Neural progenitor cell (in vitro differentiated cells): ENCODE measurements at regions not wholly inside any gene's neighbourhood (a gene's known extent, or its start where the extent isn't known, plus 50 kb on each side); places are given as distances from the start of the nearest gene placed in this dataset.

ENCODE experiments used
- DNase-seq: peaks from one replicate; pipeline ENCODE4 v3.0.0-alpha.2; 2016; ENCODE audit warnings: low spot score
- H2AFZ ChIP-seq: fragments of 200-600 bp; sonication (generic); replicated peaks from 2 replicates; pipeline ENCODE4 v1.6.1; 2016; ENCODE audit warnings: antibody characterized with exemption
- H3F3A ChIP-seq: fragments of 200-600 bp; sonication (generic); 2 replicates; pipeline ENCODE4 v1.6.1; 2016; ENCODE audit warnings: antibody characterized with exemption, low read depth
- H3K27ac ChIP-seq: fragments of 200-600 bp; sonication (generic); 2 replicates; pipeline ENCODE4 v1.5.1; 2016; ENCODE audit warnings: mild to moderate bottlenecking
- H3K27me3 ChIP-seq: fragments of 200-600 bp; sonication (generic); 2 replicates; pipeline ENCODE4 v1.6.1; 2016; ENCODE audit warnings: mild to moderate bottlenecking, moderate library complexity
- H3K36me3 ChIP-seq: fragments of 200-600 bp; sonication (generic); 2 replicates; pipeline ENCODE4 v1.5.1; 2016
- H3K4me1 ChIP-seq: fragments of 200-600 bp; sonication (generic); 2 replicates; pipeline ENCODE4 v1.6.1; 2016; ENCODE audit warnings: mixed run types
- H3K4me2 ChIP-seq: fragments of 200-600 bp; sonication (generic); 2 replicates; pipeline ENCODE4 v1.6.1; 2016
- H3K4me3 ChIP-seq: fragments of 200-600 bp; sonication (generic); 2 replicates; pipeline ENCODE4 v1.5.1; 2016
- H3K79me2 ChIP-seq: fragments of 200-600 bp; sonication (generic); 2 replicates; pipeline ENCODE4 v1.6.1; 2016; ENCODE audit warnings: low read depth
- H3K9ac ChIP-seq: fragments of 200-600 bp; sonication (generic); 2 replicates; pipeline ENCODE4 v1.6.1; 2016
- H3K9me3 ChIP-seq: fragments of 200-600 bp; sonication (generic); 2 replicates; pipeline ENCODE4 v1.5.1; 2016; ENCODE audit warnings: low read depth
- H4K20me1 ChIP-seq: fragments of 200-600 bp; sonication (generic); 2 replicates; pipeline ENCODE4 v1.6.1; 2016; ENCODE audit warnings: low read depth
- H3K27ac Mint-ChIP-seq: 3 replicates; pipeline ENCODE4 v1.8.0; 2021; ENCODE audit warnings: mixed read lengths
- H3K27me3 Mint-ChIP-seq: 2 replicates; pipeline ENCODE4 v1.8.0; 2022; ENCODE audit warnings: low read depth, mild to moderate bottlenecking, inconsistent platforms, moderate library complexity, mixed read lengths; ENCODE audit not compliant: insufficient read depth
- H3K36me3 Mint-ChIP-seq: 3 replicates; pipeline ENCODE4 v1.8.0; 2021; ENCODE audit warnings: mixed read lengths
- H3K4me1 Mint-ChIP-seq: 3 replicates; pipeline ENCODE4 v1.8.0; 2021; ENCODE audit warnings: mixed read lengths
- H3K4me3 Mint-ChIP-seq: 3 replicates; pipeline ENCODE4 v1.8.0; 2021; ENCODE audit warnings: mild to moderate bottlenecking, moderate library complexity, mixed read lengths
- H3K9me3 Mint-ChIP-seq: 3 replicates; pipeline ENCODE4 v1.8.0; 2020; ENCODE audit warnings: mixed read lengths
- CTCF ChIP-seq: fragments of 200-600 bp; sonication (generic); IDR thresholded peaks from 2 replicates; pipeline ENCODE4 v1.5.1; 2017; ENCODE audit warnings: antibody characterized with exemption, mild to moderate bottlenecking
- EZH2 ChIP-seq: fragments of 200-600 bp; sonication (generic); IDR thresholded peaks from 2 replicates; pipeline ENCODE4 v1.6.1; 2017; ENCODE audit warnings: antibody characterized with exemption, mild to moderate bottlenecking, moderate library complexity
- EZH2phosphoT487 ChIP-seq: fragments of 200-600 bp; sonication (generic); IDR thresholded peaks from 2 replicates; pipeline ENCODE4 v1.6.1; 2017; ENCODE audit warnings: antibody characterized with exemption

DNA sequence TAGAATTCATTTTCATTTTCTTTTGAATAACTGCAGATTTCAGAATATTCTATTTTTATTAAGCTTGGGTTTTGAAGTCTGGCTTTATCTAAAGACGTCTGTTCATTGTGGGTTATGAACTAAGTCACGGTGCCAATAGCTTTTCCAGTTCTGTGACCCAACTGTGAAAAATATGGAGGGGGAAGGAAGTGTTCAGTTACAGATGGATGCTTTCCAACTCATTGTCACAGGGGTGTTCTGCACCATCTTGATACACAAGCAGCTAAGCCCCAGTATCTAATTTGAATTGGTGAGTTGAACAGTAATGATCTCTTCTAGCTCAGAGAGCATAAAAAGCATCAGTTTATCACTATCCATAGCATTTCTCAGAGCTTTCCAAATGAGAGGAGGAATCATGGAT is 710.6 kb downstream of the EDEM1 start:
- Histone ChIP-seq H3K4me1 (no peaks in the 10 kb centered on the region), H3K4me2 (no peak overlapping the region), H3K9me3 (no peaks in the 10 kb centered on the region), H2AFZ (no peak overlapping the region), H3F3A (no peaks in the 10 kb centered on the region), H3K79me2 (no peaks in the 10 kb centered on the region), H3K4me3 (no peak overlapping the region), H3K27ac (no peak overlapping the region), H3K36me3 (no peaks in the 10 kb centered on the region), H3K9ac (no peak overlapping the region), H3K27me3 (no peaks in the 10 kb centered on the region), H4K20me1 (no peaks in the 10 kb centered on the region)
- Mint-ChIP-seq H3K27ac (no peak overlapping the region), H3K4me3 (no peak overlapping the region), H3K4me1 (no peaks in the 10 kb centered on the region), H3K9me3 (no peaks in the 10 kb centered on the region), H3K27me3 (no peaks in the 10 kb centered on the region), H3K36me3 (no peaks in the 10 kb centered on the region)
- no peak for DNase-seq
- TF ChIP-seq EZH2phosphoT487 (no peak), CTCF (no peak), EZH2 (no peak)

- Mint-ChIP-seq H3K36me3 (no peaks in the 10 kb centered on the region), H3K4me1 (no peaks in the 10 kb centered on the region), H3K9me3 (no peaks in the 10 kb centered on the region), H3K4me3 (no peak overlapping the region), H3K27me3 (no peaks in the 10 kb centered on the region), H3K27ac (no peak overlapping the region)
- no peaks in the 10 kb centered on the region for H3K79me2 ChIP-seq
- H3K9me3 ChIP-seq: no peaks in the 10 kb centered on the region
- H3K9ac ChIP-seq: no peak overlapping the region
- no peaks in the 10 kb centered on the region for H3F3A ChIP-seq
- H3K27me3 ChIP-seq: no peaks in the 10 kb centered on the region
- H3K4me2 ChIP-seq: no peak overlapping the region
- H3K4me3 ChIP-seq: no peak overlapping the region
- H3K27ac ChIP-seq: no peak overlapping the region
- H3K36me3 ChIP-seq: no peaks in the 10 kb centered on the region
- H3K4me1 ChIP-seq: no peaks in the 10 kb centered on the region
- TF ChIP-seq EZH2phosphoT487 (no peak), CTCF (no peak), EZH2 (no peak)
- H2AFZ ChIP-seq: no peak overlapping the region
- no peaks in the 10 kb centered on the region for H4K20me1 ChIP-seq
- no peak for DNase-seq
Observed at GRCh38 chr3:5899014-5899761, 711.7 kb downstream of the EDEM1 start.

DNA sequence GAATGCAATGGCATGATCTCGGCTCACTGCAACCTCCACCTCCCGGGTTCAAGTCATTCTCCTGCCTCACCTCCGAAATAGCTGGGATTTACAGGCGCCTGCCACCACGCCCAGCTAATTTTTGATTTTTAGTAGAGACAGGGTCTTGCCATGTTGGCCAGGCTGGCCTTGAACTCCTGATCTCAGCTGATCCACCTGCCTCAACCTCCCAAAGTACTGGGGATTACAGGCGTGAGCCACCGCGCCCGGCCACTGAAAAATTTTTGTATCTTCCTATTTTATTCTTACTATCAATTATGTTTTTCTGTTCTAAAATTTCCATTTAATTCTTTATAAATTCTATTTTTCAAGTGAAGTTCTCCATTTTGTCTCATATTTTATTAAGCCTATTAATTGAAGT is 730.4 kb downstream of the EDEM1 start:
- H3K27ac Mint-ChIP-seq: no peak overlapping the region
- TF ChIP-seq EZH2 (no peak), CTCF (no peak)

More for the DNA sequence above, 730.4 kb downstream of the EDEM1 start:
- Histone ChIP-seq H3K4me3 (no peak overlapping the region), H3K79me2 (no peaks in the 10 kb centered on the region), H3K9ac (no peak overlapping the region), H4K20me1 (no peaks in the 10 kb centered on the region), H3K36me3 (no peaks in the 10 kb centered on the region), H3K27ac (no peak overlapping the region), H2AFZ (no peak overlapping the region), H3K4me1 (no peaks in the 10 kb centered on the region), H3F3A (no peaks in the 10 kb centered on the region), H3K9me3 (no peaks in the 10 kb centered on the region), H3K4me2 (no peak overlapping the region), H3K27me3 (no peaks in the 10 kb centered on the region)
- Mint-ChIP-seq H3K4me3 (no peak overlapping the region), H3K9me3 (no peaks in the 10 kb centered on the region), H3K4me1 (no peaks in the 10 kb centered on the region), H3K27me3 (no peaks in the 10 kb centered on the region), H3K36me3 (no peaks in the 10 kb centered on the region)
- no peak for DNase-seq
